ENCODE measurements at regions not wholly inside any gene's neighbourhood (a gene's known extent, or its start where the extent isn't known, plus 50 kb on each side); places are given as distances from the start of the nearest gene placed in this dataset.

DNA sequence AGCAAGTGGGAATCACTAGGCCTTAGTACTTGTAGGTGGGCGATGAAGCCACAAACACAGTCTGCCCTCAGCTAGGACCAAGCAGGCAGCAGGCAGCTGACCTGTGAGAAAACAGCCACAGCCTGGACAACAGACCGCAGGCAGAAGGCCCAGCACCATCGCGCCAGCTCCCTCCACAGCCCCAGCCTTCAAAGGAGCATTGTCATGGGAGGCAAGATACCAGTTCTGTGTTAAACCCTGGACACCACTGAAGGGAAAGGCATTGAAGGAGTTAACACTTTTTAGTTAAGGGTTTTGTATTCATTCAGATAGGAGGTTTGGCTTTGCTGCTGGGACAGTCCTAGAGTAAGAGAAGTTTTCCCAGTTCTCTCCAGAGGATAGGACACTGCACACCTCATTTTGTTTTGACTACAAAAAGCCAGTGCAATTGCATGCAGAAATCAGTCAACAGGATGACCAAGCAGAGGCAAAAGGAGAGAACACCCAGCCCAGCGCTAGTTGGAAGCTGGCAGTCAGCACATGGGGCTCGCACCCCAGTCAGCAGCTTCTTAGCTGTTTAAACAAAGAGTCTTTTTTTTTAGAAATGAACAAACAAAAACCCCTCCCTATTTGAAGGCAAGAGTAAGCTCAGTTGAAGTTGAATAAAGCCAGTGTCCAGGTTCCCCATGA, 286.1 kb upstream of the TPM1 start:
- TF ChIP-seq, protein P1, sequence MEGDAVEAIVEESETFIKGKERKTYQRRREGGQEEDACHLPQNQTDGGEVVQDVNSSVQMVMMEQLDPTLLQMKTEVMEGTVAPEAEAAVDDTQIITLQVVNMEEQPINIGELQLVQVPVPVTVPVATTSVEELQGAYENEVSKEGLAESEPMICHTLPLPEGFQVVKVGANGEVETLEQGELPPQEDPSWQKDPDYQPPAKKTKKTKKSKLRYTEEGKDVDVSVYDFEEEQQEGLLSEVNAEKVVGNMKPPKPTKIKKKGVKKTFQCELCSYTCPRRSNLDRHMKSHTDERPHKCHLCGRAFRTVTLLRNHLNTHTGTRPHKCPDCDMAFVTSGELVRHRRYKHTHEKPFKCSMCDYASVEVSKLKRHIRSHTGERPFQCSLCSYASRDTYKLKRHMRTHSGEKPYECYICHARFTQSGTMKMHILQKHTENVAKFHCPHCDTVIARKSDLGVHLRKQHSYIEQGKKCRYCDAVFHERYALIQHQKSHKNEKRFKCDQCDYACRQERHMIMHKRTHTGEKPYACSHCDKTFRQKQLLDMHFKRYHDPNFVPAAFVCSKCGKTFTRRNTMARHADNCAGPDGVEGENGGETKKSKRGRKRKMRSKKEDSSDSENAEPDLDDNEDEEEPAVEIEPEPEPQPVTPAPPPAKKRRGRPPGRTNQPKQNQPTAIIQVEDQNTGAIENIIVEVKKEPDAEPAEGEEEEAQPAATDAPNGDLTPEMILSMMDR (IDR thresholded peaks at IDR 0.05; ENCODE audit: extremely low read depth, missing control alignments): no peak

DNA sequence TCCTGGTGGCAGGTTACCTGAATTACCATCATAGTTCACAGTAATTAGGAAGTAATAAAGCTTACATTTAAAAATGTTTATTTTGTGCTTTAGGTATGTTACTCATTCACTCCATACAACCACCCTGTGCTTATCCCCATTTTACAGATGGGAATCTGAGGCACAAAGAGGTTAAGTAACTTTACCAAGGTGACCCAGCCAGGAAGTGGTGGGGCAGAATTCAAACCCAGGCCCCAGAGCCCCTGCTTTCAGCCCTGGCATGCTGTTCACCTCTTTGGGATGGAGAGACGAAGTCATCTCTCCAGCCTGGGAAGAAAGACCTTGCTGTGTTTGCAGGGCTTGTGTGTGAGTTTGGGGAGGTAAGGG, 285.6 kb upstream of the TPM1 start:
- TF ChIP-seq, protein P1 (IDR thresholded peaks at IDR 0.05; ENCODE audit: extremely low read depth, missing control alignments): no peak
- no peak for DNase-seq (ENCODE audit: low spot score)

More for the DNA sequence above, 286.1 kb upstream of the TPM1 start:
- DNase-seq (ENCODE audit: low spot score): no peak

DNA sequence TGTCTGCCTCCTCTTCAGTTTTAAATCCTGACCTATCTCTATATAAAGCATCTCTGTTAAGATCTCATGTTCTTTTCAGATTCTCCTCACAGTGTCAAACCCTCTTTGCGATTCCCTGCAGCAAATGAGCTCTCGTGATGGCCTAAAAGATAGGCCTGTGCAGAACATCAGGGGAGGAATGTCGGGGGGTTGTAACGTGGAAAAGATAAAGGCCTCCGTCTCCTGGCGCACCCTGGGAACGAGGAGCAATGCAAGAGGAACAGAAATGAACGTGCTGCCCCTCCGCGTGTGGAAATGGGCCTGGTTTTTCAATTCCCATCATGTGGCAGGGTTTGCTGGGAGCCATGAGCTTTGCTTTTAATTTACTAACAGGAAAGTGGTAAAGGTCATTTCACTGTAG, 285.0 kb upstream of the TPM1 start:
- TF ChIP-seq, protein P1 (IDR thresholded peaks at IDR 0.05; ENCODE audit: extremely low read depth, missing control alignments): no peak
- no peak for DNase-seq (ENCODE audit: low spot score)

DNA sequence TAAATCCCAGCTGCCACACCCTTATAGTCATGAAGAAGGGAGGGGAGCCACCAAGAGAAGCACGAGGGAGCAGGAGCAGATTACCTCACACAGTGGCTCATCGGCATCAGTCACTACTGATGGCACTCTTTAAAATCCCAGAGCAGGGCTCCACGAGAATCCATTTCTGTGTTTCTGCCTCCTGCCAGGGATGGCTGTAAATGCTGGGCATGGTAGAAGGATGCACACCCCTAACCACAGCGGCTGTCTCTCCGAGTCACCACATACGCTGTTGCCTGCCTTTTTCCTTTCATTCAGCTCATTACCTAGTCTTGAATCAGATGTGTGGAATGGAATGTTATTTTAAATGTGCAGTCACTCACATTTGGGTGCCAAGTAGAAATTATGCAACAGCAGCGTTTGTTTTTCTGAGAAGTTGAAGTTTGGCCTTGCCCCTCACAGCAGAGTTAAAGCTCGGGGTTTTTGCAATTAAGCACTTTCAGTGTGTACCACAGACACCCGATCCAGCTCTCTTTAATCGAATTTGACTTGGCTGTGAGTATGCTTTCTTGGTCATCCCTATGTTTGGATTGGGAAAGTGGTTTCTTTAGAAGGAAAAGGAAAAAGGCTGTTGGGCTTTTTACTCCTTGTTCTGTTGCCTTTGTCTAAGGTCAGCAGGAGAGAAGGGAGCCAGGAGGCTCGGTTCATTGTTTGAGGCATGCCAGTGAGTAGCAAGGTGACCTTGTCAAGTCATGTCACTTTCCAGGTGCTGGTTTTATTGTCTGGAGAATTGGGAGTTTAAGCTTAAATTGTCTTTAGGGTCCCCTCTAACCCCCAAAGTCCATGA, 284.2 kb upstream of the TPM1 start:
- TF ChIP-seq, protein P1 (IDR thresholded peaks at IDR 0.05; ENCODE audit: extremely low read depth, missing control alignments): no peak
- no peak for DNase-seq (ENCODE audit: low spot score)

DNA sequence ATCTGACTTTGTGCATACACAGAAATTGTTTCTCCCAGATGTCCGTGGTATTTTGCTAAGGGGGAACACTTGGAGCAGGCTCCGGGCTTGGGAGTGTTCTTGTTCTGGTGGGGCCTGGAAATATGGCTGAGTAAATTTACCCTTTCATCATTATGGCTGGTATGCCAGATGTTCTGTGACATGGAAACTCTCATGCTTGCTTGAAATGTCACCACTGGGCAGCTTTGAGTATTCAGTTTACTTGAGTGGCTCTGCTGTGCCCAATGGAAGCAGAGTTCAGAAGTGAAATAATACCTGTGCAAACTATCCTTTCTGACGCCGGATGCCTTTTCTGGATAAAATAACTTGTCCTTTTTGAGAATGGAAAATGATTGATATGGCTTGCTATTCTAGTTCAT, 283.6 kb upstream of the TPM1 start:
- DNase-seq (ENCODE audit: low spot score): no peak
- TF ChIP-seq, protein P1 (IDR thresholded peaks at IDR 0.05; ENCODE audit: extremely low read depth, missing control alignments): no peak

DNA sequence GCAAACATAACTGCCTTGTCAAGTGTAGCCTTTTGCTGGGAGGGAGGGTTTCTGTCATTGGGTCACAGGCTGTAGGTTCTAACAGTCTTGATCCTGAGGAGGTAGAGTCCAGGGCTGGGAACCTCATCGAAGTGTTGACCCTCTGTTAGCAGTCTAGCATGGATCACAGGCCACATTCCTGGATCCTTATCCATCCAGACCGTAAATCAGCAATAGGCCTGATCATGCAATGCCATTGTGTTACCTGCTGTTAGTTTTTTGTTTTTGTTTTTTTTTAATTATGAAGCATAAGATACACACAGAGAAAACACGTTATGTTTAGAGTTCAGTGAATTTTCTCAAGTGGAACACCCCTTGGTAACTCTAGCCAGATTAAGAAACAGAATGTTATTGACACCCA, 282.0 kb upstream of the TPM1 start:
- no peak for DNase-seq (ENCODE audit: low spot score)
- TF ChIP-seq, protein P1 (IDR thresholded peaks at IDR 0.05; ENCODE audit: extremely low read depth, missing control alignments): no peak

DNA sequence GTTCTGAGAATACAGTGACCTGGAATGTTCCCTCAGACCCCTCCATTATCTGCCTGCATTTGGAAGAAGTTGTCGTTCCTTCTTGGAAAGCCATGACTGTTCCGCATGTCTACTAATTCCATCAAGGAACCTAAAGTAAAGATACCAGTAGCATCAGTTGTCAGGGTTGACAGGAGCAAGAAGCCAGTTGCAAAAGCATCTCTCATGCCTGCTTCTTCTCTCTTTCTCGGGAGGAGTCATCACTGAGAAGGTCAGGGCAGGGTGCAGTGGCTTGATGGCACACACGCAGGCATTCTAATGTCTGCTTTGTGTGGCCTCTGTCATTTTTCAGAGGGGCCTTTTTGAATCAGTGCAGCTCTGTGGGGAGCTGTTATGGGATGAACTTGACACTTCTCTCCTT, 276.6 kb upstream of the TPM1 start:
- DNase-seq (ENCODE audit: low spot score): no peak
- TF ChIP-seq, protein P1 (IDR thresholded peaks at IDR 0.05; ENCODE audit: extremely low read depth, missing control alignments): no peak
